Endodermal cell (in vitro differentiated cells): ENCODE measurements at regions not wholly inside any gene's neighbourhood (a gene's known extent, or its start where the extent isn't known, plus 50 kb on each side); places are given as distances from the start of the nearest gene placed in this dataset.
"Not testable (repeated sequence)": the region's sequence is repeated elsewhere in the genome, so short reads cannot be mapped to it uniquely, and the experiment has no call there.

Experiments used
- DNase-seq: peaks from one replicate; pipeline ENCODE4 v3.0.0-alpha.2; 2017
- H3K27ac ChIP-seq: 2 replicates; pipeline ENCODE4 v1.5.1; 2013; ENCODE audit warnings: mild to moderate bottlenecking, low read depth, low read length, moderate library complexity
- H3K27me3 ChIP-seq: 2 replicates; pipeline ENCODE4 v1.6.1; 2013; ENCODE audit warnings: mild to moderate bottlenecking, low read length, moderate library complexity; ENCODE audit not compliant: insufficient read depth, control insufficient read depth, poor library complexity, severe bottlenecking
- H3K36me3 ChIP-seq: 2 replicates; pipeline ENCODE4 v1.7.0; 2013; ENCODE audit warnings: mild to moderate bottlenecking, low read length, moderate library complexity; ENCODE audit not compliant: control insufficient read depth, insufficient read depth
- H3K4me1 ChIP-seq: one replicate; pipeline ENCODE4 v1.7.0; 2013; ENCODE audit warnings: low read length; ENCODE audit not compliant: control insufficient read depth, insufficient read depth
- H3K4me3 ChIP-seq: 2 replicates; pipeline ENCODE4 v1.5.1; 2013; ENCODE audit warnings: mild to moderate bottlenecking, low read length, moderate library complexity
- H3K9ac ChIP-seq: 2 replicates; pipeline ENCODE4 v1.6.1; 2013; ENCODE audit warnings: mild to moderate bottlenecking, low read length, moderate library complexity; ENCODE audit not compliant: poor library complexity, severe bottlenecking; ENCODE audit errors: extremely low read depth
- H3K9me3 ChIP-seq: 2 replicates; pipeline ENCODE4 v1.6.1; 2013; ENCODE audit warnings: mild to moderate bottlenecking, low read length, moderate library complexity; ENCODE audit not compliant: control insufficient read depth
- H3K27ac Mint-ChIP-seq: 2 replicates; pipeline ENCODE4 v1.8.0; 2020; ENCODE audit warnings: mixed read lengths
- H3K27me3 Mint-ChIP-seq: 2 replicates; pipeline ENCODE4 v1.8.0; 2021; ENCODE audit warnings: mild to moderate bottlenecking, mixed read lengths; ENCODE audit not compliant: insufficient read depth
- H3K36me3 Mint-ChIP-seq: 2 replicates; pipeline ENCODE4 v1.8.0; 2020; ENCODE audit warnings: low read depth, mixed read lengths
- H3K4me1 Mint-ChIP-seq: 2 replicates; pipeline ENCODE4 v1.8.0; 2020; ENCODE audit warnings: mixed read lengths
- H3K4me3 Mint-ChIP-seq: 2 replicates; pipeline ENCODE4 v1.8.0; 2020; ENCODE audit warnings: mild to moderate bottlenecking, moderate library complexity, mixed read lengths
- H3K9me3 Mint-ChIP-seq: 2 replicates; pipeline ENCODE4 v1.8.0; 2020; ENCODE audit warnings: mild to moderate bottlenecking, mixed read lengths
- WGBS, 2 experiments: methylation state at CpG; one replicate each; pipeline versions ENCODE4 v1.1.5 to v1.1.7; 2013; ENCODE audit warnings: missing lambda C conversion rate in 2 of 2, mixed read lengths in 1 of 2; ENCODE audit not compliant: insufficient coverage in 1 of 2, insufficient read length in 1 of 2; 5-methylcytosine and 5-hydroxymethylcytosine counted together
- TF ChIP-seq, protein P1 (sequence below): fragments of 200-600 bp; sonication (generic); conservative IDR thresholded peaks from 2 replicates; pipeline ENCODE4 v1.5.0; 2021; ENCODE audit warnings: antibody characterized with exemption, mild to moderate bottlenecking

GRCh38 chr6:8301502-8301901, 133.8 kb downstream of the SLC35B3 start:
- TF ChIP-seq, protein P1, sequence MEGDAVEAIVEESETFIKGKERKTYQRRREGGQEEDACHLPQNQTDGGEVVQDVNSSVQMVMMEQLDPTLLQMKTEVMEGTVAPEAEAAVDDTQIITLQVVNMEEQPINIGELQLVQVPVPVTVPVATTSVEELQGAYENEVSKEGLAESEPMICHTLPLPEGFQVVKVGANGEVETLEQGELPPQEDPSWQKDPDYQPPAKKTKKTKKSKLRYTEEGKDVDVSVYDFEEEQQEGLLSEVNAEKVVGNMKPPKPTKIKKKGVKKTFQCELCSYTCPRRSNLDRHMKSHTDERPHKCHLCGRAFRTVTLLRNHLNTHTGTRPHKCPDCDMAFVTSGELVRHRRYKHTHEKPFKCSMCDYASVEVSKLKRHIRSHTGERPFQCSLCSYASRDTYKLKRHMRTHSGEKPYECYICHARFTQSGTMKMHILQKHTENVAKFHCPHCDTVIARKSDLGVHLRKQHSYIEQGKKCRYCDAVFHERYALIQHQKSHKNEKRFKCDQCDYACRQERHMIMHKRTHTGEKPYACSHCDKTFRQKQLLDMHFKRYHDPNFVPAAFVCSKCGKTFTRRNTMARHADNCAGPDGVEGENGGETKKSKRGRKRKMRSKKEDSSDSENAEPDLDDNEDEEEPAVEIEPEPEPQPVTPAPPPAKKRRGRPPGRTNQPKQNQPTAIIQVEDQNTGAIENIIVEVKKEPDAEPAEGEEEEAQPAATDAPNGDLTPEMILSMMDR = no peak
- no peaks in the 10 kb centered on the region for H3K4me1 Mint-ChIP-seq
- H3K36me3 ChIP-seq = no peaks in the 10 kb centered on the region
- peaks cover 2% of the 10 kb centered on the region for H3K9me3 Mint-ChIP-seq
- H3K27me3 ChIP-seq = no peaks in the 10 kb centered on the region
- no peak overlapping the region for H3K9ac ChIP-seq
- no peak for DNase-seq
- no peaks in the 10 kb centered on the region for H3K4me1 ChIP-seq
- H3K36me3 Mint-ChIP-seq = no peaks in the 10 kb centered on the region
- 94 to 100% methylated on average over 2 of the region's 2 CpGs for WGBS, 2 experiments
- no peak overlapping the region for H3K4me3 ChIP-seq
- no peak overlapping the region for H3K4me3 Mint-ChIP-seq
- H3K27me3 Mint-ChIP-seq = no peaks in the 10 kb centered on the region
- H3K9me3 ChIP-seq = no peaks in the 10 kb centered on the region
- no peak overlapping the region for H3K27ac Mint-ChIP-seq
- H3K27ac ChIP-seq = no peak overlapping the region

- Mint-ChIP-seq H3K27me3 (no peaks in the 10 kb centered on the region), H3K27ac (no peak overlapping the region), H3K4me3 (no peak overlapping the region), H3K36me3 (no peaks in the 10 kb centered on the region), H3K9me3 (peaks cover 2% of the 10 kb centered on the region), H3K4me1 (no peaks in the 10 kb centered on the region)
- H3K9me3 ChIP-seq = no peaks in the 10 kb centered on the region
- H3K4me3 ChIP-seq = no peak overlapping the region
- DNase-seq = no peak
- H3K27ac ChIP-seq = no peak overlapping the region
- no peak overlapping the region for H3K9ac ChIP-seq
- H3K4me1 ChIP-seq = no peaks in the 10 kb centered on the region
- no peaks in the 10 kb centered on the region for H3K36me3 ChIP-seq
- 84 to 89% methylated on average over 3 to 4 of the region's 4 CpGs for WGBS, 2 experiments
- H3K27me3 ChIP-seq = no peaks in the 10 kb centered on the region
- TF ChIP-seq, protein P1 = no peak
Measured at GRCh38 chr6:8299034-8299433, 136.3 kb downstream of the SLC35B3 start.

GRCh38 chr6:8282946-8283345, 152.4 kb downstream of the SLC35B3 start:
- H3K4me3 Mint-ChIP-seq, H3K4me1 ChIP-seq, DNase-seq, H3K36me3 ChIP-seq, H3K36me3 Mint-ChIP-seq, H3K9ac ChIP-seq, H3K9me3 ChIP-seq, H3K9me3 Mint-ChIP-seq, H3K27ac ChIP-seq, H3K4me3 ChIP-seq, H3K27ac Mint-ChIP-seq: not testable (repeated sequence)
- H3K4me1 Mint-ChIP-seq = peaks cover 14% of the 10 kb centered on the region
- peaks cover 18% of the 10 kb centered on the region for H3K27me3 Mint-ChIP-seq
- WGBS, 2 experiments = 92 to 95% methylated on average over 4 of the region's 4 CpGs
- peaks cover 12% of the 10 kb centered on the region for H3K27me3 ChIP-seq

GRCh38 chr6:8282380-8282779, 153.0 kb downstream of the SLC35B3 start:
- peaks cover 20% of the 10 kb centered on the region for H3K4me1 Mint-ChIP-seq
- TF ChIP-seq, protein P1 = no peak
- WGBS, 2 experiments = 95 to 96% methylated on average over 31 to 39 of the region's 39 CpGs
- Histone ChIP-seq H3K27me3 (peaks cover 12% of the 10 kb centered on the region), H3K36me3 (no peaks in the 10 kb centered on the region), H3K4me3 (no peak overlapping the region), H3K9ac (no peak overlapping the region), H3K4me1 (peaks cover 9% of the 10 kb centered on the region), H3K9me3 (no peaks in the 10 kb centered on the region), H3K27ac (no peak overlapping the region)
- peaks cover 6% of the 10 kb centered on the region for H3K9me3 Mint-ChIP-seq
- DNase-seq = no peak
- no peak overlapping the region for H3K27ac Mint-ChIP-seq
- H3K4me3 Mint-ChIP-seq = no peak overlapping the region
- peaks cover 22% of the 10 kb centered on the region for H3K27me3 Mint-ChIP-seq
- H3K36me3 Mint-ChIP-seq = no peaks in the 10 kb centered on the region
